OCI-LY3 (cell line): ENCODE measurements at regions not wholly inside any gene's neighbourhood (a gene's known extent, or its start where the extent isn't known, plus 50 kb on each side); places are given as distances from the start of the nearest gene placed in this dataset.

ENCODE experiments used
- EZH2phosphoT487 ChIP-seq: fragments of 200-600 bp; shearing (Covaris generic); IDR thresholded peaks from 2 replicates; pipeline ENCODE4 v1.6.1; 2018; ENCODE audit warnings: antibody characterized with exemption, mixed run types, low read depth
- TF ChIP-seq, protein P1 (sequence below): fragments of 200-600, 300-600 bp; sonication (generic); IDR thresholded peaks from 2 replicates; pipeline ENCODE4 v1.5.1; 2014; ENCODE audit warnings: antibody characterized with exemption, low read length, low read depth

DNA sequence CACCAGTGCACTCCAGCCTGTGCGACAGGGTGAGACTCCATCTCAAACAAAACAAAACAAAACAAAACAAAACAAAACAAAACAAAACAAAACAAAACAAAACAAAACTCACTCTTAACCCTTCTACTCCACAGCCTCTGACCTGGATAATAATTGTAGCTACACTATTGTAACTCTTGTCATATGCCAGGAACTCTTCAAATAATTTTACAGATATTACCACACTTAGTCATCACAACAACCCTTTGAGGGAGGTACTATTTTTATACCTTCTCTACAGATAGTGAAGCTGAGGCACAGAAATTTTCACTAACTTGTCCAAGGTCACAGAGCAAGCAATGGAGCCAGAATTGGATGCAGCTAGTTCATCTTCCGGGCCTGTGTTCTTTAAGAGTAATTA is 547.8 kb downstream of the ADGRL2 start:
- TF ChIP-seq, protein P1, sequence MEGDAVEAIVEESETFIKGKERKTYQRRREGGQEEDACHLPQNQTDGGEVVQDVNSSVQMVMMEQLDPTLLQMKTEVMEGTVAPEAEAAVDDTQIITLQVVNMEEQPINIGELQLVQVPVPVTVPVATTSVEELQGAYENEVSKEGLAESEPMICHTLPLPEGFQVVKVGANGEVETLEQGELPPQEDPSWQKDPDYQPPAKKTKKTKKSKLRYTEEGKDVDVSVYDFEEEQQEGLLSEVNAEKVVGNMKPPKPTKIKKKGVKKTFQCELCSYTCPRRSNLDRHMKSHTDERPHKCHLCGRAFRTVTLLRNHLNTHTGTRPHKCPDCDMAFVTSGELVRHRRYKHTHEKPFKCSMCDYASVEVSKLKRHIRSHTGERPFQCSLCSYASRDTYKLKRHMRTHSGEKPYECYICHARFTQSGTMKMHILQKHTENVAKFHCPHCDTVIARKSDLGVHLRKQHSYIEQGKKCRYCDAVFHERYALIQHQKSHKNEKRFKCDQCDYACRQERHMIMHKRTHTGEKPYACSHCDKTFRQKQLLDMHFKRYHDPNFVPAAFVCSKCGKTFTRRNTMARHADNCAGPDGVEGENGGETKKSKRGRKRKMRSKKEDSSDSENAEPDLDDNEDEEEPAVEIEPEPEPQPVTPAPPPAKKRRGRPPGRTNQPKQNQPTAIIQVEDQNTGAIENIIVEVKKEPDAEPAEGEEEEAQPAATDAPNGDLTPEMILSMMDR = no peak
- TF ChIP-seq EZH2phosphoT487 = no peak
